Eye (tissue), 1 donor: ENCODE measurements at regions not wholly inside any gene's neighbourhood (a gene's known extent, or its start where the extent isn't known, plus 50 kb on each side); places are given as distances from the start of the nearest gene placed in this dataset.
A peak's percentile ranks its signal among the peaks of the same experiment; 100 is the strongest.

Experiments
- DNase-seq: peaks from one replicate; pipeline ENCODE4 v3.0.0-alpha.2; 2015

- DNase-seq: no peak
These were observed 52.5 kb upstream of the PDE8B start for GRCh38 chr5:77157732-77158532.

- DNase-seq: no peak
These were observed 54.1 kb upstream of the PDE8B start for GRCh38 chr5:77156379-77156778.

GRCh38 chr5:77155179-77155785 is 55.2 kb upstream of the PDE8B start:
- DNase-seq: no peak

GRCh38 chr5:77152441-77152840 is 58.0 kb upstream of the PDE8B start:
- no peak for DNase-seq

GRCh38 chr5:77151501-77151900 is 59.0 kb upstream of the PDE8B start:
- DNase-seq: no peak

GRCh38 chr5:77146896-77147295 is 59.8 kb upstream of the ZBED3 start:
- no peak for DNase-seq

GRCh38 chr5:77145666-77146065 is 58.6 kb upstream of the ZBED3 start:
- DNase-seq: no peak

- DNase-seq: no peak
These were observed 57.7 kb upstream of the ZBED3 start for GRCh38 chr5:77144837-77145139.

- peak; percentile 84 for DNase-seq
These were observed 57.1 kb upstream of the ZBED3 start for GRCh38 chr5:77143998-77144836.

- DNase-seq: no peak
These were observed 53.3 kb upstream of the ZBED3 start for GRCh38 chr5:77140350-77140749.

GRCh38 chr5:77139001-77139400 is 51.9 kb upstream of the ZBED3 start:
- DNase-seq: peak; percentile 24
